HCT116 (cell line): ENCODE measurements at regions not wholly inside any gene's neighbourhood (a gene's known extent, or its start where the extent isn't known, plus 50 kb on each side); places are given as distances from the start of the nearest gene placed in this dataset.

Experiments
- ATAC-seq: fragments of 200-7000 bp; cut with Tn5 transposase; 2 replicates; pipeline ENCODE4 v1.9.1; 2020; ENCODE audit warnings: mild to moderate bottlenecking, moderate library complexity
- BruUV-seq: library from RNA; stranded (reverse); fragments of 400-500 nt; replicated peaks from 2 replicates; lab custom pipeline; 2021; lab: Mats Ljungman, UMichigan
- CTCF ChIA-PET: fragments of 300-600 bp; sonication (Branson Sonifier 250); formaldehyde crosslinking; loops from one replicate; lab custom pipeline; 2021; ENCODE audit warnings: antibody characterized with exemption; lab: Charles Lee
- POLR2A ChIA-PET: fragments of 300-600, 350-600 bp; sonication (Branson Sonifier 250); formaldehyde crosslinking; loops from one replicate; lab custom pipeline; 2021; ENCODE audit warnings: antibody characterized with exemption; lab: Charles Lee
- RAD21 ChIA-PET, 2 experiments: fragments of 300-600 bp; sonication (Branson Sonifier 250); formaldehyde crosslinking; loops; one replicate each; lab custom pipeline; 2023; ENCODE audit warnings: low total read pairs in 2 of 2; ENCODE audit not compliant: uncharacterized antibody in 2 of 2, unreplicated experiment in 2 of 2, low non-redundant PET in 1 of 2; lab: Charles Lee
- DNase-seq: peaks from one replicate; pipeline ENCODE4 v3.0.0-alpha.2; 2010; ENCODE audit warnings: low read depth, low spot score
- H2AFZ ChIP-seq: fragments of 200-600 bp; shearing (Covaris generic), sonication (generic); 2 replicates; pipeline ENCODE4 v1.6.1; 2017; ENCODE audit warnings: low read depth, mixed run types, mixed read lengths, antibody characterized with exemption, low read length; ENCODE audit not compliant: poor library complexity, severe bottlenecking
- H3K27ac ChIP-seq: 2 replicates; pipeline ENCODE4 v1.5.1; 2012; ENCODE audit warnings: low read depth, low read length
- H3K27me3 ChIP-seq: fragments of 200-600 bp; sonication (generic); 2 replicates; pipeline ENCODE4 v1.6.1; 2016; ENCODE audit warnings: mixed run types, low read length, mixed read lengths; ENCODE audit not compliant: insufficient read depth
- H3K36me3 ChIP-seq, 2 experiments: fragments of 200-500 bp in 1 of 2; fragments of 200-600 bp in 1 of 2; sonication (Bioruptor generic) in 1 of 2; sonication (generic) in 1 of 2; 2 replicates each; pipeline versions ENCODE4 v1.5.1 to v1.6.1; 2014 to 2016; ENCODE audit warnings: low read length in 2 of 2, inconsistent platforms in 1 of 2, mixed read lengths in 1 of 2, mixed run types in 1 of 2; ENCODE audit not compliant: insufficient read depth in 2 of 2, control insufficient read depth in 1 of 2
- H3K4me1 ChIP-seq, 2 experiments: fragments of 200-600 bp in 1 of 2; sonication (generic) in 1 of 2; 2 replicates each; pipeline versions ENCODE4 v1.5.1 to v1.6.1; 2012 to 2017; ENCODE audit warnings: low read length in 2 of 2, inconsistent platforms in 1 of 2, mild to moderate bottlenecking in 1 of 2, mixed read lengths in 1 of 2, mixed run types in 1 of 2, moderate library complexity in 1 of 2; ENCODE audit not compliant: insufficient read depth in 2 of 2, control insufficient read depth in 1 of 2
- H3K4me2 ChIP-seq: fragments of 200-600 bp; sonication (generic); 2 replicates; pipeline ENCODE4 v1.6.1; 2017; ENCODE audit warnings: mixed run types, low read length, mixed read lengths
- H3K4me3 ChIP-seq, 2 experiments: fragments of 200-600 bp in 1 of 2; sonication (generic) in 1 of 2; replicated peaks in 1 of 2; 2 replicates each; pipeline ENCODE4 v1.5.1; 2011 to 2016; ENCODE audit warnings: low read length in 2 of 2, control low read depth in 1 of 2, low read depth in 1 of 2, mild to moderate bottlenecking in 1 of 2, mixed read lengths in 1 of 2, mixed run types in 1 of 2
- H3K79me2 ChIP-seq: fragments of 200-600 bp; sonication (generic); 2 replicates; pipeline ENCODE4 v1.6.1; 2017; ENCODE audit warnings: mild to moderate bottlenecking, mixed run types, low read length, moderate library complexity, mixed read lengths; ENCODE audit not compliant: insufficient read depth
- H3K9ac ChIP-seq: fragments of 200-600 bp; sonication (generic); 2 replicates; pipeline ENCODE4 v1.6.1; 2016; ENCODE audit warnings: low read length, mixed read lengths
- H3K9me2 ChIP-seq: fragments of 200-600 bp; sonication (generic), shearing (Covaris generic); 2 replicates; pipeline ENCODE4 v1.6.1; 2017; ENCODE audit warnings: mixed run types, mild to moderate bottlenecking, moderate library complexity; ENCODE audit not compliant: insufficient read depth
- H3K9me3 ChIP-seq, 2 experiments: fragments of 200-500 bp in 1 of 2; fragments of 200-600 bp in 1 of 2; sonication (Bioruptor generic) in 1 of 2; sonication (generic) in 1 of 2; 2 replicates each; pipeline ENCODE4 v1.6.1; 2014 to 2017; ENCODE audit warnings: low read length in 2 of 2, mixed read lengths in 2 of 2, inconsistent platforms in 1 of 2, low read depth in 1 of 2, mild to moderate bottlenecking in 1 of 2, mixed run types in 1 of 2, moderate library complexity in 1 of 2; ENCODE audit not compliant: control insufficient read depth in 1 of 2, insufficient read depth in 1 of 2
- H4K20me1 ChIP-seq: fragments of 200-600 bp; sonication (generic), shearing (Covaris generic); 2 replicates; pipeline ENCODE4 v1.6.1; 2017; ENCODE audit warnings: mixed run types, mild to moderate bottlenecking, moderate library complexity; ENCODE audit not compliant: insufficient read depth
- CBX3 ChIP-seq: IDR thresholded peaks from 2 replicates; pipeline ENCODE4 v1.6.1; 2012; ENCODE audit warnings: low read depth
- CEBPB ChIP-seq: IDR thresholded peaks from 2 replicates; pipeline ENCODE4 v1.6.1; 2012; ENCODE audit warnings: low read depth
- CTCF ChIP-seq, 3 experiments: fragments of 200-600 bp in 1 of 3; sonication (generic) in 1 of 3; IDR thresholded peaks in 2 of 3; conservative IDR thresholded peaks in 1 of 3; 2 replicates each; pipeline ENCODE4 v1.5.1; 2012 to 2017; ENCODE audit warnings: low read depth in 2 of 3, low read length in 2 of 3, antibody characterized with exemption in 1 of 3, borderline replicate concordance in 1 of 3, control low read depth in 1 of 3, mild to moderate bottlenecking in 1 of 3, mixed read lengths in 1 of 3, mixed run types in 1 of 3, moderate library complexity in 1 of 3; ENCODE audit not compliant: insufficient read depth in 1 of 3
- EGR1 ChIP-seq: IDR thresholded peaks from 2 replicates; pipeline ENCODE4 v1.6.1; 2012; ENCODE audit warnings: low read depth
- ELF1 ChIP-seq: IDR thresholded peaks from 2 replicates; pipeline ENCODE4 v1.6.1; 2012; ENCODE audit warnings: low read depth, borderline replicate concordance
- EZH2 ChIP-seq: fragments of 200-600 bp; sonication (generic); IDR thresholded peaks from 2 replicates; pipeline ENCODE4 v1.6.1; 2017; ENCODE audit warnings: antibody characterized with exemption, mixed run types
- POLR2AphosphoS5 ChIP-seq: IDR thresholded peaks from 2 replicates; pipeline ENCODE4 v1.6.1; 2011; ENCODE audit warnings: mild to moderate bottlenecking, low read depth, low read length, moderate library complexity
- SP1 ChIP-seq: IDR thresholded peaks from 2 replicates; pipeline ENCODE4 v1.6.1; 2012; ENCODE audit warnings: low read depth
- SRF ChIP-seq: IDR thresholded peaks from 2 replicates; pipeline ENCODE4 v1.6.1; 2012; ENCODE audit warnings: low read depth
- TCF7L2 ChIP-seq: IDR thresholded peaks from 2 replicates; pipeline ENCODE4 v1.7.0; 2011; ENCODE audit warnings: borderline replicate concordance, inconsistent platforms; ENCODE audit not compliant: insufficient read depth, insufficient read length; ENCODE audit errors: extremely low read depth
- ZNF274 ChIP-seq: fragments of 200-500 bp; sonication (Bioruptor generic); IDR thresholded peaks from 2 replicates; pipeline ENCODE4 v1.6.1; 2014; ENCODE audit warnings: mild to moderate bottlenecking, low read depth, low read length, inconsistent platforms
- intact Hi-C: fragments of 100-400 bp; cut with micrococcal nuclease; formaldehyde crosslinking; loops from 2 replicates; pipeline ENCODE4 v1.10.0; 2022
- TF ChIP-seq, protein P1 (sequence below): IDR thresholded peaks from 2 replicates; pipeline ENCODE4 v1.6.1; 2012

- Histone ChIP-seq H3K4me1 (no peaks in the 10 kb centered on the region), H3K79me2 (no peaks in the 10 kb centered on the region), H3K9me2 (no peaks in the 10 kb centered on the region), H3K27ac (no peak overlapping the region), H3K9me3 (no peaks in the 10 kb centered on the region), H3K36me3 (no peaks in the 10 kb centered on the region), H3K27me3 (no peaks in the 10 kb centered on the region), H3K9ac (no peak overlapping the region), H3K4me2 (no peak overlapping the region), H4K20me1 (no peaks in the 10 kb centered on the region), H3K4me3 (no peak overlapping the region), H2AFZ (no peak overlapping the region)
- intact Hi-C loops = loop anchor here (10.0 kb wide), 1 partner anchor 1330 kb away; no protein-coding TSS in a partner anchor
- TF ChIP-seq POLR2AphosphoS5 (no peak), SRF (no peak), SP1 (no peak), CTCF (IDR thresholded peaks at IDR 0.05 in 2 of 3, conservative IDR thresholded peaks at IDR 0.05 in 1 of 3; ENCODE audit: borderline replicate concordance in 1 of 3, insufficient read depth in 1 of 3, low read depth in 2 of 3, low read length in 2 of 3) (no peak), CEBPB (no peak), CBX3 (no peak), TCF7L2 (no peak), ZNF274 (no peak), EGR1 (no peak), ELF1 (no peak), EZH2 (no peak)
- TF ChIP-seq, protein P1, sequence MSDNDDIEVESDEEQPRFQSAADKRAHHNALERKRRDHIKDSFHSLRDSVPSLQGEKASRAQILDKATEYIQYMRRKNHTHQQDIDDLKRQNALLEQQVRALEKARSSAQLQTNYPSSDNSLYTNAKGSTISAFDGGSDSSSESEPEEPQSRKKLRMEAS = no peak
- ATAC-seq (no peak), DNase-seq (no peak)
- RAD21 ChIA-PET = no interaction called here
- POLR2A ChIA-PET = interaction anchor here (1.1 kb wide), 1 partner anchor 664 kb away, joined by 3 read pairs; the partner anchor contains the start of gene PLK2
- CTCF ChIA-PET = no interaction called here
- BruUV-seq = no TSS peak
These were observed 312.6 kb upstream of the ACTBL2 start for GRCh38 chr5:57795203-57795602.
